HG03469 (cell line): ENCODE measurements at regions not wholly inside any gene's neighbourhood (a gene's known extent, or its start where the extent isn't known, plus 50 kb on each side); places are given as distances from the start of the nearest gene placed in this dataset.
"Not testable (repeated sequence)": the region's sequence is repeated elsewhere in the genome, so short reads cannot be mapped to it uniquely, and the experiment has no call there.

ENCODE experiments used
- ATAC-seq: cut with Tn5 transposase; IDR thresholded peaks from one replicate; pipeline ENCODE4 v1.9.1; 2021; ENCODE audit warnings: mild to moderate bottlenecking, moderate library complexity, moderate number of reproducible peaks; ENCODE audit not compliant: unreplicated experiment

GRCh38 chr7:81297317-81297716, 378.5 kb upstream of the SEMA3C start:
- ATAC-seq = no peak

- ATAC-seq = no peak
Observed at GRCh38 chr7:81296726-81297125, 377.9 kb upstream of the SEMA3C start.

GRCh38 chr7:81294897-81295515, 376.2 kb upstream of the SEMA3C start:
- no peak for ATAC-seq

- ATAC-seq = no peak
Observed at GRCh38 chr7:81293806-81294205, 375.0 kb upstream of the SEMA3C start.

- not testable (repeated sequence) for ATAC-seq
Observed at GRCh38 chr7:81286754-81287153, 367.9 kb upstream of the SEMA3C start.

GRCh38 chr7:81285142-81285871, 366.5 kb upstream of the SEMA3C start:
- no peak for ATAC-seq

GRCh38 chr7:81284576-81284975, 365.7 kb upstream of the SEMA3C start:
- ATAC-seq = no peak

GRCh38 chr7:81280531-81280930, 361.7 kb upstream of the SEMA3C start:
- ATAC-seq = no peak

- ATAC-seq = no peak
Observed at GRCh38 chr7:81277691-81278090, 358.8 kb upstream of the SEMA3C start.

- no peak for ATAC-seq
Observed at GRCh38 chr7:81273601-81274397, 354.9 kb upstream of the SEMA3C start.

GRCh38 chr7:81272176-81272575, 353.3 kb upstream of the SEMA3C start:
- no peak for ATAC-seq

GRCh38 chr7:81268551-81268950, 349.7 kb upstream of the SEMA3C start:
- ATAC-seq = no peak

GRCh38 chr7:81267508-81267907, 348.7 kb upstream of the SEMA3C start:
- no peak for ATAC-seq

GRCh38 chr7:81264116-81264515, 345.3 kb upstream of the SEMA3C start:
- ATAC-seq = no peak

- no peak for ATAC-seq
Observed at GRCh38 chr7:81260152-81260551, 341.3 kb upstream of the SEMA3C start.

GRCh38 chr7:81256991-81257390, 338.1 kb upstream of the SEMA3C start:
- no peak for ATAC-seq

GRCh38 chr7:81248420-81248819, 329.6 kb upstream of the SEMA3C start:
- no peak for ATAC-seq

GRCh38 chr7:81247364-81247763, 328.5 kb upstream of the SEMA3C start:
- ATAC-seq = not testable (repeated sequence)

GRCh38 chr7:81245353-81245752, 326.5 kb upstream of the SEMA3C start:
- no peak for ATAC-seq

GRCh38 chr7:81244224-81244623, 325.4 kb upstream of the SEMA3C start:
- ATAC-seq = no peak

- no peak for ATAC-seq
Observed at GRCh38 chr7:81236560-81236959, 317.7 kb upstream of the SEMA3C start.

GRCh38 chr7:81235997-81236396, 317.1 kb upstream of the SEMA3C start:
- no peak for ATAC-seq
